Hepatocyte (in vitro differentiated cells): ENCODE measurements at regions not wholly inside any gene's neighbourhood (a gene's known extent, or its start where the extent isn't known, plus 50 kb on each side); places are given as distances from the start of the nearest gene placed in this dataset.

ENCODE experiments used
- EZH2 ChIP-seq: fragments of 200-600 bp; sonication (generic); IDR thresholded peaks from 2 replicates; pipeline ENCODE4 v1.6.1; 2016; ENCODE audit warnings: antibody characterized with exemption, mild to moderate bottlenecking, borderline replicate concordance
- EZH2phosphoT487 ChIP-seq: fragments of 200-600 bp; sonication (generic); IDR thresholded peaks from one replicate; pipeline ENCODE4 v1.6.1; 2018; ENCODE audit warnings: antibody characterized with exemption, mild to moderate bottlenecking, low read depth, moderate library complexity; ENCODE audit not compliant: unreplicated experiment, severe bottlenecking
- TF ChIP-seq, protein P1 (sequence below): fragments of 200-600 bp; sonication (generic); IDR thresholded peaks from 2 replicates; pipeline ENCODE4 v1.5.1; 2016; ENCODE audit warnings: antibody characterized with exemption, mild to moderate bottlenecking; ENCODE audit not compliant: poor library complexity

GRCh38 chr5:121445511-121445910 is 406.2 kb upstream of the FTMT start:
- TF ChIP-seq, protein P1, sequence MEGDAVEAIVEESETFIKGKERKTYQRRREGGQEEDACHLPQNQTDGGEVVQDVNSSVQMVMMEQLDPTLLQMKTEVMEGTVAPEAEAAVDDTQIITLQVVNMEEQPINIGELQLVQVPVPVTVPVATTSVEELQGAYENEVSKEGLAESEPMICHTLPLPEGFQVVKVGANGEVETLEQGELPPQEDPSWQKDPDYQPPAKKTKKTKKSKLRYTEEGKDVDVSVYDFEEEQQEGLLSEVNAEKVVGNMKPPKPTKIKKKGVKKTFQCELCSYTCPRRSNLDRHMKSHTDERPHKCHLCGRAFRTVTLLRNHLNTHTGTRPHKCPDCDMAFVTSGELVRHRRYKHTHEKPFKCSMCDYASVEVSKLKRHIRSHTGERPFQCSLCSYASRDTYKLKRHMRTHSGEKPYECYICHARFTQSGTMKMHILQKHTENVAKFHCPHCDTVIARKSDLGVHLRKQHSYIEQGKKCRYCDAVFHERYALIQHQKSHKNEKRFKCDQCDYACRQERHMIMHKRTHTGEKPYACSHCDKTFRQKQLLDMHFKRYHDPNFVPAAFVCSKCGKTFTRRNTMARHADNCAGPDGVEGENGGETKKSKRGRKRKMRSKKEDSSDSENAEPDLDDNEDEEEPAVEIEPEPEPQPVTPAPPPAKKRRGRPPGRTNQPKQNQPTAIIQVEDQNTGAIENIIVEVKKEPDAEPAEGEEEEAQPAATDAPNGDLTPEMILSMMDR: no peak
- no peak for TF ChIP-seq EZH2
- TF ChIP-seq EZH2phosphoT487: no peak
